GM12878 (cell line): ENCODE measurements at regions not wholly inside any gene's neighbourhood (a gene's known extent, or its start where the extent isn't known, plus 50 kb on each side); places are given as distances from the start of the nearest gene placed in this dataset.

ENCODE experiments used
- ATAC-seq: fragments of 200-7000 bp; cut with Tn5 transposase; 3 replicates; pipeline ENCODE4 v1.9.1; 2020; ENCODE audit warnings: mild to moderate bottlenecking, moderate library complexity
- BruUV-seq: library from RNA; stranded (reverse); fragments of 400-500 nt; replicated peaks from 2 replicates; lab custom pipeline; 2021; lab: Mats Ljungman, UMichigan
- CTCF ChIA-PET: fragments of 300-600 bp; sonication (Branson Sonifier 250); formaldehyde crosslinking; extraction: SDS; loops from one replicate; lab custom pipeline; 2021; ENCODE audit warnings: inconsistent platforms; lab: Yijun Ruan, JAX
- POLR2A ChIA-PET: fragments of 350-600 bp; formaldehyde crosslinking; extraction: SDS; loops from one replicate; lab custom pipeline; 2021; ENCODE audit warnings: inconsistent platforms; lab: Charles Lee
- RAD21 ChIA-PET: fragments of 300-600 bp; sonication (Branson Sonifier 250); formaldehyde crosslinking; loops from one replicate; lab custom pipeline; 2023; ENCODE audit warnings: antibody characterized with exemption; ENCODE audit not compliant: unreplicated experiment; lab: Charles Lee
- SMC1A ChIA-PET: fragments of 300-600 bp; sonication (Branson Sonifier 250); formaldehyde crosslinking; loops from one replicate; lab custom pipeline; 2023; ENCODE audit not compliant: unreplicated experiment, uncharacterized antibody; lab: Charles Lee
- DNase-seq: peaks from one replicate; pipeline ENCODE4 v3.0.0-alpha.2; 2011; ENCODE audit warnings: low read depth, low spot score
- FAIRE-seq: peaks from 3 replicates; lab custom pipeline; 2011; peaks lifted over from hg19 to GRCh38; lab: Jason Lieb, UNC
- H2AFZ ChIP-seq: 2 replicates; pipeline ENCODE4 v1.6.0; 2011; ENCODE audit warnings: low read depth, low read length, control low read depth; ENCODE audit not compliant: control insufficient read depth
- H3K27ac ChIP-seq: 2 replicates; pipeline ENCODE4 v1.5.1; 2011; ENCODE audit warnings: control low read depth; ENCODE audit not compliant: control insufficient read depth, insufficient read depth
- H3K27me3 ChIP-seq, 2 experiments: replicated peaks in 1 of 2; 2 replicates each; pipeline versions ENCODE4 v1.6.0 to v1.6.1; 2011; ENCODE audit warnings: low read length in 1 of 2; ENCODE audit not compliant: control insufficient read depth in 2 of 2, insufficient read depth in 2 of 2
- H3K36me3 ChIP-seq, 2 experiments: 2 replicates each; pipeline ENCODE4 v1.5.1; 2011; ENCODE audit warnings: low read length in 1 of 2; ENCODE audit not compliant: control insufficient read depth in 2 of 2, insufficient read depth in 2 of 2
- H3K4me1 ChIP-seq: 2 replicates; pipeline ENCODE4 v1.6.1; 2011; ENCODE audit warnings: mild to moderate bottlenecking, low read length, moderate library complexity, mixed read lengths; ENCODE audit not compliant: control insufficient read depth, insufficient read depth
- H3K4me2 ChIP-seq: 2 replicates; pipeline ENCODE4 v1.6.0; 2011; ENCODE audit warnings: control low read depth; ENCODE audit not compliant: control insufficient read depth, insufficient read depth
- H3K4me3 ChIP-seq: fragments of 200-600 bp; sonication (generic); 2 replicates; pipeline ENCODE4 v1.5.1; 2016
- H3K79me2 ChIP-seq: 2 replicates; pipeline ENCODE4 v1.6.0; 2011; ENCODE audit warnings: low read length; ENCODE audit not compliant: control insufficient read depth, insufficient read depth
- H3K9ac ChIP-seq: 2 replicates; pipeline ENCODE4 v1.8.0; 2011; ENCODE audit warnings: low read length, control low read depth, mixed read lengths; ENCODE audit not compliant: control insufficient read depth, insufficient read depth
- H3K9me3 ChIP-seq: replicated peaks from 3 replicates; pipeline ENCODE4 v1.5.1; 2011; ENCODE audit warnings: mild to moderate bottlenecking, low read length; ENCODE audit not compliant: control insufficient read depth, insufficient read depth
- H4K20me1 ChIP-seq: 2 replicates; pipeline ENCODE4 v1.6.0; 2011; ENCODE audit not compliant: control insufficient read depth, insufficient read depth
- ATF7 ChIP-seq: fragments of 450-650 bp; IDR thresholded peaks from 2 replicates; pipeline ENCODE4 v1.6.1; 2016; ENCODE audit warnings: low read depth, mild to moderate bottlenecking
- CUX1 ChIP-seq: IDR thresholded peaks from 2 replicates; pipeline ENCODE4 v1.6.1; 2012; ENCODE audit warnings: improper control_type of control experiment, low read depth, low read length; ENCODE audit not compliant: insufficient replicate concordance
- EED ChIP-seq: sonication (generic); IDR thresholded peaks from 2 replicates; pipeline ENCODE4 v1.6.1; 2016; ENCODE audit warnings: antibody characterized with exemption, low read depth
- MEF2A ChIP-seq: IDR thresholded peaks from 2 replicates; pipeline ENCODE4 v1.6.1; 2011; ENCODE audit warnings: low read depth, mild to moderate bottlenecking, low read length, moderate library complexity; ENCODE audit not compliant: insufficient read depth
- MTA2 ChIP-seq: fragments of 450-650 bp; IDR thresholded peaks from 2 replicates; pipeline ENCODE4 v1.6.1; 2016; ENCODE audit warnings: low read depth, mild to moderate bottlenecking, moderate library complexity
- POU2F2 ChIP-seq: IDR thresholded peaks from 3 replicates; pipeline ENCODE4 v1.6.1; 2011; ENCODE audit warnings: low read depth, mild to moderate bottlenecking, low read length, borderline replicate concordance
- SMC3 ChIP-seq: IDR thresholded peaks from 2 replicates; pipeline ENCODE4 v1.6.1; 2011; ENCODE audit warnings: low read length, improper control_type of control experiment, borderline replicate concordance
- TBL1XR1 ChIP-seq: IDR thresholded peaks from 2 replicates; pipeline ENCODE4 v1.6.1; 2012; ENCODE audit warnings: low read depth, low read length, improper control_type of control experiment
- WGBS: methylation state at CpG from one replicate; pipeline ENCODE4 v1.1.6; 2016; ENCODE audit warnings: low lambda C conversion rate; ENCODE audit not compliant: insufficient replicate concordance, insufficient coverage; ENCODE audit errors: missing lambda C conversion rate; 5-methylcytosine and 5-hydroxymethylcytosine counted together
- in situ Hi-C: fragments of 300-500 bp; cut with MboI; formaldehyde crosslinking; loops from 9 replicates; pipeline ENCODE4 v1.14.3; 2018; ENCODE audit warnings: mixed read lengths
- intact Hi-C: fragments of 100-400 bp; cut with micrococcal nuclease; formaldehyde crosslinking; loops from one replicate; pipeline ENCODE4 v1.14.2; 2022; ENCODE audit not compliant: unreplicated experiment

GRCh38 chr7:85593355-85593754, 406.5 kb upstream of the SEMA3D start:
- intact Hi-C loops: no loop called here
- Histone ChIP-seq H3K9me3 (no peaks in the 10 kb centered on the region), H3K36me3 (no peaks in the 10 kb centered on the region), H3K4me3 (no peak overlapping the region), H3K27ac (no peak overlapping the region), H2AFZ (no peak overlapping the region), H3K4me1 (no peaks in the 10 kb centered on the region), H3K27me3 (no peaks in the 10 kb centered on the region), H3K9ac (no peak overlapping the region), H4K20me1 (no peaks in the 10 kb centered on the region), H3K4me2 (no peak overlapping the region), H3K79me2 (no peaks in the 10 kb centered on the region)
- WGBS: 31% methylated on average over 3 of the region's 3 CpGs
- ChIA-PET POLR2A (no interaction called here), RAD21 (no interaction called here), CTCF (no interaction called here), SMC1A (no interaction called here)
- no peak for DNase-seq
- in situ Hi-C loops: no loop called here
- BruUV-seq: no TSS peak
- no peak for ATAC-seq
- TF ChIP-seq SMC3 (no peak), POU2F2 (no peak), CUX1 (no peak), EED (no peak), MTA2 (no peak), MEF2A (no peak), TBL1XR1 (no peak), ATF7 (no peak)
- FAIRE-seq: no peak
